IPS-NIHi11 (cell line): ENCODE measurements at regions not wholly inside any gene's neighbourhood (a gene's known extent, or its start where the extent isn't known, plus 50 kb on each side); places are given as distances from the start of the nearest gene placed in this dataset.

Experiments used
- DNase-seq: peaks from one replicate; pipeline ENCODE4 v3.0.0; 2012; ENCODE audit warnings: mixed read lengths, low spot score

DNA sequence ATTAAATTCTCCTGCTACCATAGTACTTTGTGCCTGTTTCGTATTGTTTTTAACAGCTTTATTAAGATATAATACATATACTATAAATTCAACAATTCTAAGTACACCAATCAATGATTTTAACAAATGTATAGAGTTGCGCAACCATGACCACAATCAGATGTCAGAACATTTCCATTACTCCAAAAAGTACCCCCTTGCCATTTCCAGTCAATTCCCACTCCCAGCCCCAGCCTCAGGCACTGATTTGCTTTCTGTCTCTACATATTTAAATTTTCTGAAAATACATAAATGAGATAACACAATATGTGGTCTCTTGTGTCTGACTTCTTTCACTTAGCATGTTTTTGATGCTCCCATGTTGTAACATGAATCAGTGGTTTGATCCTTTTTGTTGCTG lies 193.9 kb downstream of the FIGN start:
- DNase-seq = no peak

GRCh38 chr2:163541495-163541894 lies 194.3 kb downstream of the FIGN start:
- no peak for DNase-seq

GRCh38 chr2:163528640-163529217 lies 207.1 kb downstream of the FIGN start:
- DNase-seq = no peak

DNA sequence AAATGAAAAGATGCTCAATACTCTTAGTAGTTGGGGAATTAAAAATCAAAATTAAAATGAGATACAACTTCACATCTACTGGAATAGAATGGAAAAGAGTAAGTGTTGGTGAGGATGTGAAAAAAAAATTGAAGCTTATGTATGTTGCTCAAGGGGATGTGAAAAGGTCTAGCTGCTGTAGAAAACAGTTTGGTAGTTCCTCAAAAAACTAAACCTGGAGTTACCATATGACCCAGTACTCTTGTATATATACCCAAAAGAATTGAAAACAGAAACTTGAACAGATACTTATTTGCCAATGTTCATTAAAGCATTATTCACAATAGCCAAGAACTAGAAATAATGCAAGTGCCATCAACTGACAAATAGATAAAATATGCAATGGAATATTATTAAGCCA lies 208.4 kb downstream of the FIGN start:
- no peak for DNase-seq

GRCh38 chr2:163518762-163519161 lies 217.0 kb downstream of the FIGN start:
- no peak for DNase-seq

GRCh38 chr2:163515836-163516235 lies 220.0 kb downstream of the FIGN start:
- no peak for DNase-seq

- no peak for DNase-seq
These were observed 230.5 kb downstream of the FIGN start for GRCh38 chr2:163505281-163505680.

GRCh38 chr2:163493359-163494298 lies 242.2 kb downstream of the FIGN start:
- DNase-seq = no peak

DNA sequence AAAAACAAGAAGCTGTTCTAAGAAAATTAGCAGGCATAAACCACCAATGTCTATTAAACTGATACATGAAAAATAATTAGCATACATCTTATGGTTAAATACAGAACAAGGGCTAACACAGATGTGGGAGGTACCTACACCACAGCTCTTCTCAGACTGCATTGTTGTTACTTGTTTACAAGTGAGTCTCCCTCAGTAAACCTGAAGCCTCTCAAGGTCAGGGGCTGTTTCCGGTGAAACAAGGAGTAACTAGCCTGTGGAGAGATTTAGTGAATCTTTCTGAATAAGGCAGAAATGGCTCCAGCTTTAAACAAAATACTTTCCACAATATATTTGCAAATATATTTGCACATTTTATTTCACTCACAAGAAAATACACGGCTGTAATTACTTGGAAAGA lies 244.0 kb downstream of the FIGN start:
- no peak for DNase-seq

DNA sequence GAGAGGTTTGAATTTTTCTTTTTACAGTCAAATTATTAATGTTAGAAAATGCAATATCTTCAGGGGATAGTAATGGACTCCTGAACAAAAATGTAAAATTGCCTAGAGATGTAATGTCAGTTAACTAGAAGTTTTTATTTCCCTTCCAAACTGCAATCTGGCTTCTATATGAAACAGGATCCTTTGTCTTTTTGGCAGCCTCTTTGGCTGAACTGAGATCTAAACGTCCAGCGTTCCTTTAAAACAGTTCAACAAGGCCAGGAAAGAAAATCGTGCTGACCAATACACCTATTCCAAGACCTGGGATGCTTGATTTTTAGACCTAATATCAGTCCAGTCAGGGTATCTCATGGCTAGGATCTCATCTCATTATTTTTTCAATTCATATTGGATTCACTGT lies 245.5 kb downstream of the FIGN start:
- no peak for DNase-seq

GRCh38 chr2:163481515-163481914 lies 254.3 kb downstream of the FIGN start:
- no peak for DNase-seq

DNA sequence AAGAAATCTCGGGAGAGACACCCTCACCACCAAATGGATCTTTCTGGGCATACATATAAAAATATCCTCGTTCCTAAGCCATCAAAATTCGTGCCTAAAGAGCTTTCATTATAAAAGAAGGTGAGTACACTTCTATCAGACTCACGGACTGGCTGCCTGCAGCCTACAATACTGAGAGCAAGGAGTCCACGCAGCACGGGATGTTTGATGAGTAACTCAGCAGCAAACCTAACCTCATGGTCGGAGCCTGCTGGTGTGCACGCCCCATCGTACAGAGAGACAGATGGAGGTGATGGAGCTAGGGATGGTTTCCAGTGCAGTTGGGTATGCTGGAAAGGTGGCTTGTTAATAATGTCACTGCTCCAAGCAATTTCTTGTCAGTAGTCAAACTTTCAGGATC lies 256.2 kb downstream of the FIGN start:
- DNase-seq = no peak

DNA sequence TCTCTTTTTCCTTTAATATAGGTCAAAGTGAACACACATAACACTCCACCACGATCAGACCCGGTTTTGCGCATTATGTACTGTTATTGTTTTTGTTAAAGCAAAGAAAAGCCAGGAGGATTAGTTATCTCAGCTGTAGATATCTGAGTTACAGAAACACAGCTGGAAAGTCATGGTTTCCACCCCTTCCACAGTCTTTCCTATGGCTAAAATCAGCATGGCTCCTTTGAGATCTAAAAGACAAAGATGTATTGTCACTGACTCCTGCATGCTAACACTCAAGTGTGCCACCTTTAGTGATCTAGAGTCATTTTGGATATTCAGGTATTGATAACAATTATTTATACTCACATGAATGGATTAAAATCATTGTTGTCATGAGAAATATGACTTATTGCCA lies 260.0 kb downstream of the FIGN start:
- DNase-seq = no peak

DNA sequence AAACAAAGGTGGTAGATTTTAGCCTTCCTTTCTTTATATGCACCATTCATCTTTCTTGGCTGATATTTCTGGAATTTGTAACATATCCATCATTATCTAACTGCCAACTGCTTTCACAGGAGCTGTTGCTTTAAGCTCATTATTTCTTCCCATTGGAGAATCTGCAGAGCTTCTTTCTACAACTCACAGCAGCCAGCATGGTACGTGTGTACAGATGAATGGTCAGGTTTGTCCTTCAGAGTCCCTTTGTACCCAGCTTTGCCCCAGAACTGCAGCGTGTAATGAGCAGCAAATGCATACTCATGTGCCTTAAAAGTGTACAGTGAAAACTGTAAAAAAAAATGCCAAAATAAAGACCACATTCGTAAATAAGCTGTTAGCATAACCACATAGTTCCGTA lies 260.9 kb downstream of the FIGN start:
- DNase-seq = no peak

GRCh38 chr2:163474319-163474744 lies 261.5 kb downstream of the FIGN start:
- no peak for DNase-seq

DNA sequence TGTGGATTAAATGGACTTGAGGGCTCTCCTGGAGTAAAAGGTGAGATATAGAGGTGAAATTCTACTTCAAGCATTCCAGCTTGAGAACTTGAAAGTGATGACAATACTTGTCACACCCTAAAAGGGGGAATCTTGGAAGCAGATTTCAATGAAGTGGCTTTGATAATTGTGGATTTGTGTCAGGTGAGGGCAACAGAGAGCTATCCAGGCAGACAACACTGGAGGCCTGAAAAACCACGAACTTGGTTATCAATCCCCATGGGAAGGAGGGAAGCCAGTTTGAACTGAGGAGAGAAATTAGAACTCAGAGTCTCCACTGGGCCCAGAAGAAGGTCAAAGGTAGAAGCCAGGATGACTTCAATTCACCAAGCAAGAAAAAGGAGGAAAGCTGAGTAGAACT lies 263.9 kb downstream of the FIGN start:
- DNase-seq = no peak

- DNase-seq = no peak
These were observed 266.2 kb downstream of the FIGN start for GRCh38 chr2:163469561-163469962.

DNA sequence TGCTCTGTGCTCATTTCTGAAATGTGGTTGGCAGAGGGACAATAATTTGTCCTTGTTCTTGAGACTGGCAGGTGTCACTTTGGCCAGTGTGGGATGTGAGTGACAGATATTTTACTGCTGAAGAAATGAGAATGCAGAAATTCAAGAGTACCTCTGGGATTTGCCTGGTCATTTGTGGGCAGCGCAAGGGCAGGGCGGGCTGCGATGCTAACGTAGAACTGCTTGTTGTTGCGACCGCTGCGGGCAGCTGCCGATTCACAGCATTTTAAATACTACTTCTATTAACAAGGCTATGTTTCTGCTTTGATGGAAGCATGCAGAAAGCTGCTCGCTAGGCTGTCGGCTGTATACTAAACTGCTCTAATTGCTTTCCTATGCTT lies 268.6 kb downstream of the FIGN start:
- DNase-seq = no peak

GRCh38 chr2:163466331-163467250 lies 269.2 kb downstream of the FIGN start:
- DNase-seq = no peak

- no peak for DNase-seq
These were observed 270.4 kb downstream of the FIGN start for GRCh38 chr2:163465440-163465839.

DNA sequence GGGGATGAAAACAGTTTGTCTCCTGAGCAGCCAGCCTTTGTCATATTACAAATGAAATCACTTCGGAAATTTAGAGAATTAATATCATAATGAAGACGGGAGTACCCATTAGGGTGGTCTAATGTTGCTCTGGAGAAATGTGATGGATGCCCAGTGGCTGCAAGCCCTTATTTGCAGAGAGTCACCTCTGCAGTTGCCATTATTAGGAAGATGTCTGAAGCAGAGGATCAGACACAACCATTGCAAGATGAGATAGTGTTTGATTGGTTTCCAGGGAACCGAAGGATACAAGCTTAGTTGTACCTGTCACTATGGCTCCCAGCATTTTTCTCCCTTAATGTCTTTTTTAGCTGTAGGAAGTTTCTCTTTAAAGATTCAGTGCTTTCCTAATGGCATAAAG lies 272.4 kb downstream of the FIGN start:
- DNase-seq = no peak

- DNase-seq = no peak
These were observed 272.8 kb downstream of the FIGN start for GRCh38 chr2:163462993-163463392.

GRCh38 chr2:163459986-163460385 lies 275.8 kb downstream of the FIGN start:
- DNase-seq = no peak
